C4-2B (cell line): ENCODE measurements at regions not wholly inside any gene's neighbourhood (a gene's known extent, or its start where the extent isn't known, plus 50 kb on each side); places are given as distances from the start of the nearest gene placed in this dataset.

Experiments
- CTCF ChIP-seq: fragments of 450-650 bp; conservative IDR thresholded peaks from 2 replicates; pipeline ENCODE4 v1.5.1; 2017; ENCODE audit warnings: mild to moderate bottlenecking
- ZFX ChIP-seq: fragments of 450-650 bp; IDR thresholded peaks from 2 replicates; pipeline ENCODE4 v1.6.1; 2017

- TF ChIP-seq CTCF (no peak), ZFX (no peak)
Observed at GRCh38 chr5:14038341-14038959, 94.0 kb upstream of the DNAH5 start.
